ENCODE measurements at regions not wholly inside any gene's neighbourhood (a gene's known extent, or its start where the extent isn't known, plus 50 kb on each side); places are given as distances from the start of the nearest gene placed in this dataset.

DNA sequence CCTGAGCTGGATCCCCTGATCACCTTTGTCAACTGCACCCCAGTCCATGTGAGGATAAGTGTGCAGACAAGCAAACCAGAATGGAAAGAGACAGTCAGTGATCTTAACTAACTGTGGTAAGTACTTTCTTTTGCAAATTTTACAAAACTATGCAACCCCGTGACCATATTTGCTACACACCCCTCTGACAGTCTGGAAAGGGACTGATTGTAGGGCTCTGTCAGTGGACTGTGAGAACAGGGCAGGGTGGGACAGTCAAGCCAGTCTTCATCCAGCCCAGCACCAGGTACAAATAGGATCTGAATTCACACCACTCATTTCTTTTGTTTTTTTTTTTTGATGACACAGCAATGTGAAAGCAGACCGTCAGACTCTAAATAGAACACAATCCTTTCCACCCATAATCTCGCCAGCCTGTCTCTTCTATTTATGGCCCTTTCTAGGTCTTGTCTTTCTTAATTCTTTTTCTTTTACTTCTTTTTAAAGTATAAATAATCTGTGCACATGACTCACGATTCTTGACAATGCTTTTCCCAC lies 165.6 kb downstream of the ARL6IP6 start:
- Histone ChIP-seq H3K27ac (ENCODE audit: low read depth, low read length) (no peak overlapping the region), H3K4me2 (ENCODE audit: low read length) (no peak overlapping the region), H3K36me3 (ENCODE audit: control insufficient read depth, low read length) (no peaks in the 10 kb centered on the region), H3K27me3 (ENCODE audit: control insufficient read depth, low read length) (no peaks in the 10 kb centered on the region), H3K4me3 (ENCODE audit: low read length) (no peak overlapping the region), H3K79me2 (ENCODE audit: control insufficient read depth, low read length) (no peaks in the 10 kb centered on the region), H3K9me3 (ENCODE audit: control insufficient read depth, insufficient read depth, low read length) (no peaks in the 10 kb centered on the region), H3F3A (ENCODE audit: control insufficient read depth, insufficient read depth) (no peaks in the 10 kb centered on the region), H4K20me1 (ENCODE audit: control insufficient read depth, insufficient read depth, low read depth, low read length) (no peaks in the 10 kb centered on the region), H3K9me2 (replicated peaks; ENCODE audit: control insufficient read depth, low read length) (no peaks in the 10 kb centered on the region), H3K4me1 (ENCODE audit: control insufficient read depth, low read length) (no peaks in the 10 kb centered on the region)
- TF ChIP-seq EZH2phosphoT487 (IDR thresholded peaks at IDR 0.05; ENCODE audit: borderline replicate concordance, low read length): no peak
- TF ChIP-seq, protein P1, sequence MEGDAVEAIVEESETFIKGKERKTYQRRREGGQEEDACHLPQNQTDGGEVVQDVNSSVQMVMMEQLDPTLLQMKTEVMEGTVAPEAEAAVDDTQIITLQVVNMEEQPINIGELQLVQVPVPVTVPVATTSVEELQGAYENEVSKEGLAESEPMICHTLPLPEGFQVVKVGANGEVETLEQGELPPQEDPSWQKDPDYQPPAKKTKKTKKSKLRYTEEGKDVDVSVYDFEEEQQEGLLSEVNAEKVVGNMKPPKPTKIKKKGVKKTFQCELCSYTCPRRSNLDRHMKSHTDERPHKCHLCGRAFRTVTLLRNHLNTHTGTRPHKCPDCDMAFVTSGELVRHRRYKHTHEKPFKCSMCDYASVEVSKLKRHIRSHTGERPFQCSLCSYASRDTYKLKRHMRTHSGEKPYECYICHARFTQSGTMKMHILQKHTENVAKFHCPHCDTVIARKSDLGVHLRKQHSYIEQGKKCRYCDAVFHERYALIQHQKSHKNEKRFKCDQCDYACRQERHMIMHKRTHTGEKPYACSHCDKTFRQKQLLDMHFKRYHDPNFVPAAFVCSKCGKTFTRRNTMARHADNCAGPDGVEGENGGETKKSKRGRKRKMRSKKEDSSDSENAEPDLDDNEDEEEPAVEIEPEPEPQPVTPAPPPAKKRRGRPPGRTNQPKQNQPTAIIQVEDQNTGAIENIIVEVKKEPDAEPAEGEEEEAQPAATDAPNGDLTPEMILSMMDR (IDR thresholded peaks at IDR 0.05; ENCODE audit: low read depth, low read length, poor library complexity, severe bottlenecking): no peak

DNA sequence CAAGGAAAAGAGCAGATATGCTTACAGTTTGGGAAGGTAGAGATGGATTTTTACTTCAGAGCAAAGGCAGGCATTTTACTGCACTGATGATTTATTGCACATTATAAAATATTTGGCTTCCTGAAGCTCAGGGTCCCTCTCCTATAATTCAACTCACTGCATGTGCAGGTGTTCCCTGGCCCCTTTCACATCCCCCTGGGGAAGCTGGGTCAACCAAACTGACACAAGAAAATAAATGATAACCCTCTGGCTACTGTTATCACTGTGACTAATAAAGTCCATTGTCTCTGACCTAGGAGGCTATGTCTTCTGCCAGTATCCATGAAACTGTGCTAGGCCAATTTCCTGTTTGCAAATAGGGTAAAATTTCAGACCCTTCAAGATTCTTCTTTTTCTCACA lies 163.1 kb downstream of the ARL6IP6 start:
- H4K20me1 ChIP-seq (ENCODE audit: control insufficient read depth, insufficient read depth, low read depth, low read length): no peaks in the 10 kb centered on the region
- no peaks in the 10 kb centered on the region for H3F3A ChIP-seq (ENCODE audit: control insufficient read depth, insufficient read depth)
- no peaks in the 10 kb centered on the region for H3K9me3 ChIP-seq (ENCODE audit: control insufficient read depth, insufficient read depth, low read length)
- H3K4me3 ChIP-seq (ENCODE audit: low read length): no peak overlapping the region
- no peaks in the 10 kb centered on the region for H3K79me2 ChIP-seq (ENCODE audit: control insufficient read depth, low read length)
- no peaks in the 10 kb centered on the region for H3K36me3 ChIP-seq (ENCODE audit: control insufficient read depth, low read length)
- H3K4me2 ChIP-seq (ENCODE audit: low read length): no peak overlapping the region
- TF ChIP-seq, protein P1 (IDR thresholded peaks at IDR 0.05; ENCODE audit: low read depth, low read length, poor library complexity, severe bottlenecking): no peak
- no peak for TF ChIP-seq EZH2phosphoT487 (IDR thresholded peaks at IDR 0.05; ENCODE audit: borderline replicate concordance, low read length)
- H3K27ac ChIP-seq (ENCODE audit: low read depth, low read length): no peak overlapping the region
- H3K9me2 ChIP-seq (replicated peaks; ENCODE audit: control insufficient read depth, low read length): no peaks in the 10 kb centered on the region
- H3K4me1 ChIP-seq (ENCODE audit: control insufficient read depth, low read length): no peaks in the 10 kb centered on the region
- no peaks in the 10 kb centered on the region for H3K27me3 ChIP-seq (ENCODE audit: control insufficient read depth, low read length)

DNA sequence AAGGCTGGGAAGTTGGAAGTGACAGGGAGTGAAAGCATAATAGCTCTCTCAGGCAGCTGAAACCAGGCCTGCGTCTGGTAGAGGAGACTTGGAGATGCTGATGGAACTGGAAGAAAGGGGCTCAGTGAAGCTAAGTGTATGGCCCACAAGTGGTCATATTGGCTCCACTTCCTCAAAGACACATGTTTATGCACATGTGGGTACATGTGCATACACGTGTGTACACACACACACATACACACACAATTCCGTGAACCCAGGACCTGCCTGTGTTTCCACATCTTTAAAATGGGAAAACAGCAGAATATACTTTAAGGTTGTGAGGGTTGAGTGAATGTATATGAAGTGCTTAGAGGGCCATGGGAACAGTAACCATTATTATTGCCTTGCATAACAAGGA lies 160.9 kb downstream of the ARL6IP6 start:
- H3K4me1 ChIP-seq (ENCODE audit: control insufficient read depth, low read length): no peaks in the 10 kb centered on the region
- no peaks in the 10 kb centered on the region for H3K9me2 ChIP-seq (replicated peaks; ENCODE audit: control insufficient read depth, low read length)
- H3F3A ChIP-seq (ENCODE audit: control insufficient read depth, insufficient read depth): no peaks in the 10 kb centered on the region
- H3K4me2 ChIP-seq (ENCODE audit: low read length): no peak overlapping the region
- no peaks in the 10 kb centered on the region for H4K20me1 ChIP-seq (ENCODE audit: control insufficient read depth, insufficient read depth, low read depth, low read length)
- no peak for TF ChIP-seq EZH2phosphoT487 (IDR thresholded peaks at IDR 0.05; ENCODE audit: borderline replicate concordance, low read length)
- TF ChIP-seq, protein P1 (IDR thresholded peaks at IDR 0.05; ENCODE audit: low read depth, low read length, poor library complexity, severe bottlenecking): no peak
- H3K4me3 ChIP-seq (ENCODE audit: low read length): no peak overlapping the region
- no peaks in the 10 kb centered on the region for H3K79me2 ChIP-seq (ENCODE audit: control insufficient read depth, low read length)
- H3K27ac ChIP-seq (ENCODE audit: low read depth, low read length): no peak overlapping the region
- H3K36me3 ChIP-seq (ENCODE audit: control insufficient read depth, low read length): no peaks in the 10 kb centered on the region
- H3K27me3 ChIP-seq (ENCODE audit: control insufficient read depth, low read length): no peaks in the 10 kb centered on the region
- no peaks in the 10 kb centered on the region for H3K9me3 ChIP-seq (ENCODE audit: control insufficient read depth, insufficient read depth, low read length)

Data from DOHH2 (cell line).